GM23338 (cell line): ENCODE measurements at regions not wholly inside any gene's neighbourhood (a gene's known extent, or its start where the extent isn't known, plus 50 kb on each side); places are given as distances from the start of the nearest gene placed in this dataset. TPM values are rescaled to one million over a fixed set of nuclear protein-coding genes. Genes with fewer than 3 reads are reported as not detected.

Experiments
- EZH2 ChIP-seq: fragments of 200-600 bp; sonication (generic); IDR thresholded peaks from one replicate; pipeline ENCODE4 v1.8.0; 2017; ENCODE audit warnings: antibody characterized with exemption, mild to moderate bottlenecking, low read depth; ENCODE audit not compliant: unreplicated experiment
- ZNF114 ChIP-seq: fragments of 250-450 bp; sonication (Bioruptor Pico); IDR thresholded peaks from 2 replicates; pipeline ENCODE4 v1.5.0; 2020; ENCODE audit warnings: mild to moderate bottlenecking, moderate library complexity
- small RNA-seq: library from RNA; depleted of rRNA; stranded (forward); fragments of <200 nt; gene quantifications from one replicate; pipeline ENCODE3, GENCODE V24; 2014; ENCODE audit warnings: low replicate concordance
- TF ChIP-seq, protein P1 (sequence below): fragments of 250-450 bp; sonication (Bioruptor Pico); IDR thresholded peaks from 2 replicates; pipeline ENCODE4 v1.5.0; 2020; ENCODE audit warnings: mild to moderate bottlenecking, moderate library complexity
- TF ChIP-seq, protein P2 (sequence below), 2 experiments: fragments of 200-600 bp in 1 of 2; sonication (generic) in 1 of 2; conservative IDR thresholded peaks; 2 replicates each; pipeline versions ENCODE4 v1.5.1 to v1.6.1; 2016 to 2017; ENCODE audit warnings: antibody characterized with exemption in 2 of 2, low read depth in 2 of 2, mild to moderate bottlenecking in 2 of 2, moderate library complexity in 1 of 2
- TF ChIP-seq, protein P3 (sequence below): IDR thresholded peaks from 2 replicates; pipeline ENCODE4 v1.6.1; 2016; ENCODE audit warnings: antibody characterized with exemption

DNA sequence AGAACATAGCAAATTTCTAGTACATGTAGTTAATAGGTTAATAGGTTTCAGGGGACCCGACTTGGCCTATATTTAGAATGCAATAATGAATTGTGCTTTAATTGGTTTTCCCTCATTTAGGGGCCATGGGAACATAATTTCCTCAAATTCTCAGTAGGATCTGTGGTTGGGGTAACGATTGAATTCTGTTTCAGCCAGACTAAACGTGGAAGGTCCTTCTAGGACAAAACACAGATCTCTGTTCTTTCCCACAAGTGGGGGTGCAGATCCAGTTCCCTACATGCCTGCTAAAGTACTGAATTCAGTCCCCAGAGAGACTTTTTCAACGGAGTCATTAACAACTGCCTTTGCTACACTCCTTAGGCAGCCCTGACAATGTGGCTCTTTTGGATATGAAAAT lies 50.7 kb upstream of the AGBL1 start (continued):
- TF ChIP-seq, protein P1, sequence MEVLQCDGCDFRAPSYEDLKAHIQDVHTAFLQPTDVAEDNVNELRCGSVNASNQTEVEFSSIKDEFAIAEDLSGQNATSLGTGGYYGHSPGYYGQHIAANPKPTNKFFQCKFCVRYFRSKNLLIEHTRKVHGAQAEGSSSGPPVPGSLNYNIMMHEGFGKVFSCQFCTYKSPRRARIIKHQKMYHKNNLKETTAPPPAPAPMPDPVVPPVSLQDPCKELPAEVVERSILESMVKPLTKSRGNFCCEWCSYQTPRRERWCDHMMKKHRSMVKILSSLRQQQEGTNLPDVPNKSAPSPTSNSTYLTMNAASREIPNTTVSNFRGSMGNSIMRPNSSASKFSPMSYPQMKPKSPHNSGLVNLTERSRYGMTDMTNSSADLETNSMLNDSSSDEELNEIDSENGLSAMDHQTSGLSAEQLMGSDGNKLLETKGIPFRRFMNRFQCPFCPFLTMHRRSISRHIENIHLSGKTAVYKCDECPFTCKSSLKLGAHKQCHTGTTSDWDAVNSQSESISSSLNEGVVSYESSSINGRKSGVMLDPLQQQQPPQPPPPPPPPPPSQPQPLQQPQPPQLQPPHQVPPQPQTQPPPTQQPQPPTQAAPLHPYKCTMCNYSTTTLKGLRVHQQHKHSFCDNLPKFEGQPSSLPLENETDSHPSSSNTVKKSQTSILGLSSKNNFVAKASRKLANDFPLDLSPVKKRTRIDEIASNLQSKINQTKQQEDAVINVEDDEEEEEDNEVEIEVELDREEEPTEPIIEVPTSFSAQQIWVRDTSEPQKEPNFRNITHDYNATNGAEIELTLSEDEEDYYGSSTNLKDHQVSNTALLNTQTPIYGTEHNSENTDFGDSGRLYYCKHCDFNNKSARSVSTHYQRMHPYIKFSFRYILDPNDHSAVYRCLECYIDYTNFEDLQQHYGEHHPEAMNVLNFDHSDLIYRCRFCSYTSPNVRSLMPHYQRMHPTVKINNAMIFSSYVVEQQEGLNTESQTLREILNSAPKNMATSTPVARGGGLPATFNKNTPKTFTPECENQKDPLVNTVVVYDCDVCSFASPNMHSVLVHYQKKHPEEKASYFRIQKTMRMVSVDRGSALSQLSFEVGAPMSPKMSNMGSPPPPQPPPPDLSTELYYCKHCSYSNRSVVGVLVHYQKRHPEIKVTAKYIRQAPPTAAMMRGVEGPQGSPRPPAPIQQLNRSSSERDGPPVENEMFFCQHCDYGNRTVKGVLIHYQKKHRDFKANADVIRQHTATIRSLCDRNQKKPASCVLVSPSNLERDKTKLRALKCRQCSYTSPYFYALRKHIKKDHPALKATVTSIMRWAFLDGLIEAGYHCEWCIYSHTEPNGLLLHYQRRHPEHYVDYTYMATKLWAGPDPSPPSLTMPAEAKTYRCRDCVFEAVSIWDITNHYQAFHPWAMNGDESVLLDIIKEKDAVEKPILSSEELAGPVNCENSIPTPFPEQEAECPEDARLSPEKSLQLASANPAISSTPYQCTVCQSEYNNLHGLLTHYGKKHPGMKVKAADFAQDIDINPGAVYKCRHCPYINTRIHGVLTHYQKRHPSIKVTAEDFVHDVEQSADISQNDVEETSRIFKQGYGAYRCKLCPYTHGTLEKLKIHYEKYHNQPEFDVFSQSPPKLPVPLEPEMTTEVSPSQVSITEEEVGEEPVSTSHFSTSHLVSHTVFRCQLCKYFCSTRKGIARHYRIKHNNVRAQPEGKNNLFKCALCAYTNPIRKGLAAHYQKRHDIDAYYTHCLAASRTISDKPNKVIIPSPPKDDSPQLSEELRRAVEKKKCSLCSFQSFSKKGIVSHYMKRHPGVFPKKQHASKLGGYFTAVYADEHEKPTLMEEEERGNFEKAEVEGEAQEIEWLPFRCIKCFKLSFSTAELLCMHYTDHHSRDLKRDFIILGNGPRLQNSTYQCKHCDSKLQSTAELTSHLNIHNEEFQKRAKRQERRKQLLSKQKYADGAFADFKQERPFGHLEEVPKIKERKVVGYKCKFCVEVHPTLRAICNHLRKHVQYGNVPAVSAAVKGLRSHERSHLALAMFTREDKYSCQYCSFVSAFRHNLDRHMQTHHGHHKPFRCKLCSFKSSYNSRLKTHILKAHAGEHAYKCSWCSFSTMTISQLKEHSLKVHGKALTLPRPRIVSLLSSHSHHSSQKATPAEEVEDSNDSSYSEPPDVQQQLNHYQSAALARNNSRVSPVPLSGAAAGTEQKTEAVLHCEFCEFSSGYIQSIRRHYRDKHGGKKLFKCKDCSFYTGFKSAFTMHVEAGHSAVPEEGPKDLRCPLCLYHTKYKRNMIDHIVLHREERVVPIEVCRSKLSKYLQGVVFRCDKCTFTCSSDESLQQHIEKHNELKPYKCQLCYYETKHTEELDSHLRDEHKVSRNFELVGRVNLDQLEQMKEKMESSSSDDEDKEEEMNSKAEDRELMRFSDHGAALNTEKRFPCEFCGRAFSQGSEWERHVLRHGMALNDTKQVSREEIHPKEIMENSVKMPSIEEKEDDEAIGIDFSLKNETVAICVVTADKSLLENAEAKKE (CRISPR knock-in tag), result no peak
- no peak for TF ChIP-seq EZH2
- TF ChIP-seq, protein P2, sequence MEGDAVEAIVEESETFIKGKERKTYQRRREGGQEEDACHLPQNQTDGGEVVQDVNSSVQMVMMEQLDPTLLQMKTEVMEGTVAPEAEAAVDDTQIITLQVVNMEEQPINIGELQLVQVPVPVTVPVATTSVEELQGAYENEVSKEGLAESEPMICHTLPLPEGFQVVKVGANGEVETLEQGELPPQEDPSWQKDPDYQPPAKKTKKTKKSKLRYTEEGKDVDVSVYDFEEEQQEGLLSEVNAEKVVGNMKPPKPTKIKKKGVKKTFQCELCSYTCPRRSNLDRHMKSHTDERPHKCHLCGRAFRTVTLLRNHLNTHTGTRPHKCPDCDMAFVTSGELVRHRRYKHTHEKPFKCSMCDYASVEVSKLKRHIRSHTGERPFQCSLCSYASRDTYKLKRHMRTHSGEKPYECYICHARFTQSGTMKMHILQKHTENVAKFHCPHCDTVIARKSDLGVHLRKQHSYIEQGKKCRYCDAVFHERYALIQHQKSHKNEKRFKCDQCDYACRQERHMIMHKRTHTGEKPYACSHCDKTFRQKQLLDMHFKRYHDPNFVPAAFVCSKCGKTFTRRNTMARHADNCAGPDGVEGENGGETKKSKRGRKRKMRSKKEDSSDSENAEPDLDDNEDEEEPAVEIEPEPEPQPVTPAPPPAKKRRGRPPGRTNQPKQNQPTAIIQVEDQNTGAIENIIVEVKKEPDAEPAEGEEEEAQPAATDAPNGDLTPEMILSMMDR (conservative IDR thresholded peaks at IDR 0.05; ENCODE audit: low read depth in 2 of 2), result no peak
- TF ChIP-seq ZNF114 (CRISPR knock-in tag), result no peak
- TF ChIP-seq, protein P3, sequence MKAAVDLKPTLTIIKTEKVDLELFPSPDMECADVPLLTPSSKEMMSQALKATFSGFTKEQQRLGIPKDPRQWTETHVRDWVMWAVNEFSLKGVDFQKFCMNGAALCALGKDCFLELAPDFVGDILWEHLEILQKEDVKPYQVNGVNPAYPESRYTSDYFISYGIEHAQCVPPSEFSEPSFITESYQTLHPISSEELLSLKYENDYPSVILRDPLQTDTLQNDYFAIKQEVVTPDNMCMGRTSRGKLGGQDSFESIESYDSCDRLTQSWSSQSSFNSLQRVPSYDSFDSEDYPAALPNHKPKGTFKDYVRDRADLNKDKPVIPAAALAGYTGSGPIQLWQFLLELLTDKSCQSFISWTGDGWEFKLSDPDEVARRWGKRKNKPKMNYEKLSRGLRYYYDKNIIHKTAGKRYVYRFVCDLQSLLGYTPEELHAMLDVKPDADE, result no peak

Small RNA genes in the stretch of these regions (small RNA-seq; reads per million reads assigned to genes)
- gene AC104229.1, result not detected
